Right renal pelvis (tissue), 4 donors: ENCODE measurements at regions not wholly inside any gene's neighbourhood (a gene's known extent, or its start where the extent isn't known, plus 50 kb on each side); places are given as distances from the start of the nearest gene placed in this dataset.

Experiments
- DNase-seq, 4 donors: peaks; one replicate each; pipeline ENCODE4 v3.0.0-alpha.2; 2013; ENCODE audit warnings: low read depth in 4 of 4, low spot score in 3 of 4, missing footprints in 1 of 4

DNA sequence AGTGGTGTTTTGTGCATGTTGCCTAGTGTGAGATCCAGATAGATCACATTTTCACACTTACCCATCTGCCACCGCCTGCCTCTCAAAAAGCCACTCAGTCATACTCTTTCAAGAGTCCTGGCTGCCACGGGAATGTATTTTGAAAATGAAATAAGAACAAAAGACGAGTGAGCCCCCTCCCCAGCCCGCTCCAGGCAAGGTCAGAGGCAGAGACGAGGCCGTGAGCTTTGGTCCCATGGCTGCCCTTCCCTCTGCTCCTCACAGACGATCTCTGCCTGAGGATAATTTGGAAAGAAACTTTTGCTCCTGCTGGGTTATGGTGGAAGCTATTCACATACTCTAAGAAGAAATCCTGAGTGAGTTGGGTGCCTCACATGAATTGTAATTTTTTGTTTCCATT, 924.3 kb downstream of the BCL11B start:
- no peak for DNase-seq

GRCh38 chr14:98348505-98348904, 923.5 kb downstream of the BCL11B start:
- DNase-seq: no peak

DNA sequence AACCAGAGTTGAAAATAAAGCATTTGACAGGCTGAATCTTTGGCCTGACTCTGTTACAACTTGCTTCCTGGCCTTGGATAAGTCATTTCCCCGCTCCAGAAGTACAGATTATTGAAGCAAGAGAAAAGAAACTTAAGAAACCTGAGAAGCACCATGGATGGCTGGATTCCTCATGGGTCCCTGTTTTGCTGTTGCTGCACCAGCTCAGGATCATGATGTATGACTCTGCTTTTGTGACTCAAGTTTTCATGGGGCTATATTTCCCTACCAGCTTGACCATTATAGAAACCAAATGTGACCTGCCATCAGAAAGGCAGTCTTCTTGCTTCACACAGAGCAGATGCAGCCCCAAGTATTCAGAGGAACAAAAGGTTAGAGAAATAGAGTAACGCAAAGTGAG, 921.8 kb downstream of the BCL11B start:
- DNase-seq: no peak

DNA sequence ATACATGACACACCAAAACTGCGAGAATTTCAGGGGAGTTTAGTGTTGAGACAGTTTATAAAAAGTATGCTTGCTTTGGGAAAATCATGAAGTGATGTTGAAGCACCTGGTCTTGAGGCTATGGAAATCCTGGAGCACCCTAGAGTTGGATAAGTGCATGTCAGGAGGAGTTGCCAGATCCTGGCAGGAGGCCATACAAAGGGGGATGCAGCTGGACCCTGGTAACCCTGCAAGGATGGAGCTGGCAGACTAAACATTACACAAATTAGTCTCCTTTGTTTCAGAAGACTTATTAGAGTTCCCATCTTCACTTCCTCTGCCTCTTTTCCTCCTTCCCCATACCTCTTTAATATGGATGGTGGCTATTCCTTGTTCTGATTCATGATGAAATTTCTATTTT, 907.0 kb downstream of the BCL11B start:
- DNase-seq: no peak

DNA sequence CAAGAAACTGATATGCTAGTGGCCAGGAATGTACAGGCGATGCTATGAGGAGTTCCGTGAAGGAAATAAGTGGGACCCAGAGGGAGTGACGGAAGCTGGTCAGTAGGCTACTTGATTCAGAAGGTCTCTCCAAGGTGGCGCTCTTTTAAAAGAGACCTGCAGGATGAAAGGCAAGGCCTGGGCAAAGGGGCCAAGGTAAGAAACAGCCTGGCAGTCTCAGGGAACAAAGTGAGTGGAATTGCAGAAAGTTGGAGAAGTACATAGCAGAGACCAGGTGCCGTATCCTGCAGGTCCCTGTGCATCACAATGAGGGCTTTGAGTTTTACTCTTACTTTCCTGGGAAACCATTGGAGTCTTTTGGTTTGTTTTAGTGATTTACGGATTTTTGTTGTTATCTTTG, 905.6 kb downstream of the BCL11B start:
- DNase-seq: no peak

GRCh38 chr14:98368221-98368620, 903.8 kb downstream of the BCL11B start:
- no peak for DNase-seq

DNA sequence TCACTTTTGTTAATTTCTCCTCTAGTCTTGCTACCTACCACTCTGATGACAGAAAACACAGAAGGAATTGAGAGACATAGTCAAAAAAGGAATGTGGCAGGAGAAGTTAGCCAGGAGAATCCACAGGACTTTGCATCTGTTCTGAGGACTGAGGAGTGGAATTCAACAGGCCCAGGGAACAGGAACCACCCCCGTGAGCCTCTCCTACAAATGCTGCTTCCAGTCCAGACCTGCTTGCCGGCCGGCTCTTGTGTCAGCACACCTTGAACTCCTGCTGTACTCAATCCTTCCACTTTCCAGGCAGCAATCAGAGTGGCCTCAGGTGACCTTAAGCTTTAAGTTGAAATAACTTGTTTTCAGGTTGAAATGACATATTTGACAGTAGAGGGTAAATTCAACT, 903.1 kb downstream of the BCL11B start:
- DNase-seq: no peak

GRCh38 chr14:98369344-98369743, 902.7 kb downstream of the BCL11B start:
- DNase-seq: no peak

GRCh38 chr14:98370352-98370751, 901.6 kb downstream of the BCL11B start:
- no peak for DNase-seq

DNA sequence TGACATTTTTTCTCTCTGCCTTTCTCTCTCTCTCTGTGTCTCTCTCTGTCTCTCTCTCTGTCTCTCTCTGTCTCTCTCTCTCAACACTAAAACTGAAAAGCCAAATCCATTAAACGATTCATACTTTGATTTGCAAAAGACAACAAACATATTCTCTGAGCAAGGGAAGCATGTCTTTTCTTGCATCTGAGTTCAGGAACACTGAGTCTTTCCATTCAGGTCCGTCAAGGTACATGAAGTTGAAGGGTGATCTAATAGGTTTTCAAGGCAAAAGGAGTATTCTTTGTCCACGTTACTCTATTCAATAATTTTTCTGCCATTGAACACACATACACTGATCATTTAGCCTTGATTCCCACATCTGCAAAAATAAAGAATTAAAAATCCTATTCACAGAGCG, 900.9 kb downstream of the BCL11B start:
- no peak for DNase-seq

DNA sequence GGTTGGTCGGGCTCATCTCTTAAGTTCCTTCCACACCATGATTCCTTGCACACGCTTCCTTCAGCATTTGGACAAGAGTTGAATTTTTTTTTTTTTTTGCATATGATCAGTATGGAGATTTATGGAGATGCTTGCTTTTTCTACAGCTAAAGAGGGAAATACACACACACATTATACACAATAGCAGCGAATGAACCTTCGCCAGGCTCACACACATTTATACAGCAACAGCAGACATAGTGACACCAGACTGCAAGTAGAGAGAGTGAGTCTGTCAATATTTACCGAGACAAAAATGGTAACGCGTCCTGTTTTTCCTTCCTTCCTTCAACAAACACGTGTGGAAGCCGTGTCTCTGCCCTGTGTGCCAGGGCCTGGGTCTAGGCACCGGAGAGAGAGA, 897.9 kb downstream of the BCL11B start:
- no peak for DNase-seq

DNA sequence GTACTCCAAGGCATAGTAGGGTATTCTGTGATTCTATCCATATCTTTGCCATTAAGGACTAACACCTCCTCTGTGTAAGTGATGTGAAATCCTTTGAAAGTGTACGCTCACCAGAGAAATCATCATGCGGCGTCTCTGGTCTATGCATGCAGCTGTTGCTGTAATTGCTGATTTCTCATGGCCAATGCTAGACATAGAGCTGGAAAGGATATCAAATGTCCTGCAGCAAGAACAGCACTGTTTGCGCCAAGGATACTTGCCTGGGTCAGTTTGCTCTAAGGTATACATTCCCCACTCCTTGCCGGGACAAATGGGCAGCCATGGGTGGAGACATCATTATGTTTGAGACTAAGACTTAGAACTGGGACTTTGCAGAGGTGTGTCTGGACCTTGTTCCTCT, 896.4 kb downstream of the BCL11B start:
- DNase-seq: no peak

GRCh38 chr14:98379830-98380229, 892.2 kb downstream of the BCL11B start:
- DNase-seq: no peak

DNA sequence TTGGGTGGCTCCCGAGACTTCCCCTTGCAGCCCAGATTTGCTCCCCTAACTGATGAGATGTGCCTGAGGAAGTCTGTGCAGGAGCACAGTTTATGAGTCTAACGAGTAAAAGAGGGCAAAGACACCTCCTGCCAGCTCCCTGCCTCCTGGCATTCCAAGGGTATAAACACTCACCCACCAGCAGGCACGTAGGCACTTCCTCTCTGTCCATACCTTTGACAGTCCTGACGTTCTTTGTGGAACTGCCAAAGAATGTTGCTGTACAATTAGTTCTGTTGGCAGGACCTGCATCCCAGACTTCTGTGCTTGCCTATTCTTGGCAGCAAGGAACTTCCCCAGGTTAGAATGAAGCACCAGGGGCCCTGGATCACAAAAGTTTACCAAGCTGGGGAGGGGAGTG, 889.3 kb downstream of the BCL11B start:
- no peak for DNase-seq

DNA sequence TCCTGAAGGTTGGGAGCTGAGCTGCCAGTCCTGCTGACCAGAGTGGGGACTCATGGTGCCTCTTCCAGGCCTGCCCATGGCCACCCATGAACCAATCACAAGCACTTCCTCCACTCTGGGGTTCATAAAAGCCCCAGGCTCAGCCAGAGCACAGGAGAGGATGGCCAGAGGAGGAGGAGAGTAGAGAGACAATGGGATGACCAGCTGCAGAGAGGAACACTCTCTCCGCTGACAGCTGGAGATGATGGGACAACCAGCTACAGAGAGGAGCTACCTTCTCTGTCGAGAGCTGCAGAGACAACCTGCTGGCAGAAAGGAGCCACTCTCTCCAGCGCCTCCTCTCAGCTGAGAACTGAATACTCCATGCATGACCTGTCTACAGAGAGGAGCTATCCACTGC, 886.1 kb downstream of the BCL11B start:
- no peak for DNase-seq

DNA sequence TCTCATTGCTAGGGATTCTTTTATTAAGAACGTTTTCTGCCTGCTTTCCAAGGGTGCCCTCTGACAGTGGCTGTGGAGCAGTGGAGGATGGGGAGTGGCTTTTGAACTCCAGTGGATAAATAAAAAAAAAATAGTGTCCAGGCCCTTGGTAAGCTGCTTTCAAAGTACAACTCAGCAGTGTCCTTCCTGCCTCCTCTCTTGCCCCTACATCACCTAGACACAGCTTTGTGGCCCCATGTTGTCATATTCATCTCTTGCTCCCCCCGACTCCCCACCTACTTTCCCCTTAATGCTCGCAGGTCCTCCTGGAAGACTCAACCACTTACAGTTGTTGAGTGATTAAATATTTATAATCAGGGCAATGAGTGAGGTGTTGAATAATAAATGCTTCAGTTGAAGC, 880.9 kb downstream of the BCL11B start:
- no peak for DNase-seq

- DNase-seq: no peak
These were observed 878.5 kb downstream of the BCL11B start for GRCh38 chr14:98393527-98393926.

DNA sequence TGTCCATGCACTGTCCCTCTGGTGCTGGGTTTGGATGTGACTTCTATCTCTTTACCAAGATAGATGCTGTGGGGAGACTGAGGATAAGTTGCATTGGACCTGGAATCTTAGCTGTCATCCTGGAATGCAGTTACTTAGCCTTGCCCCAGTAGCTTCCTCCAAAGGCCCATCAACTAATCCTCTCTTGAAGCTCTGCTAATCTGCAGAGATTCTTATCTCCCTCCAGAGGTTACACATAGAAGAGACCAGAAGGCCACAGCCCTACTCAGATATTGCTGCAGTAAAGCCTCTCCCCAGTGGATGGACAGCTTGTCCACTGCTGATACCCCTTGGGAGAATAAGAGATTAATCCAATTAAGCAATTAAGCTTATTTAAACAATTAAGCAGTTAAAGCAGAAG, 867.2 kb downstream of the BCL11B start:
- no peak for DNase-seq

DNA sequence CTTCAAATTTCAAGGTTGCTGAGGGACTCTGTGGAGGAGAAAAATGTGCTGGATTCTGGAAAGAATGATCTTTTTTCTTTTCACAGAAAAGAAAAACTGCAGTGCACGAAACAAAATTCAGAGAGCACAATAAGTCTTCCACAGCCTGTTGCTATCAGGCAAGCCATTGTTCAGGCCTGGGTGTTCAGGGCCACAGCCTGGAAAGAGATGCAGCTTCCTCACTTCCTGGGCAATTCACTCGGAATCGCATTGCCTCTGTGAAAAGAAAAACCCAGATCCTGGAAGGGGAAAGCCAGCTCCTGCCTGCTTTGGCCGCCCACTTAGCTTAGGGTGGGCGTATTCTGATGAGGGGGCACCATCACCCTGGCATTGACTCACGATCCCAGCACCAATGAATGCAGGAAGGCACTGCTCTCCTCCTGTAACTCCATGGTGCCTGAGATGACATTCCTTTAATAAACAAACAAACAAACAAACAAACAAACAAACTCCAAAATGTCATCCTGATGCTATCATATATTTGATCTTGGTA, 863.9 kb downstream of the BCL11B start:
- DNase-seq: no peak

GRCh38 chr14:98408713-98409112, 863.3 kb downstream of the BCL11B start:
- no peak for DNase-seq

DNA sequence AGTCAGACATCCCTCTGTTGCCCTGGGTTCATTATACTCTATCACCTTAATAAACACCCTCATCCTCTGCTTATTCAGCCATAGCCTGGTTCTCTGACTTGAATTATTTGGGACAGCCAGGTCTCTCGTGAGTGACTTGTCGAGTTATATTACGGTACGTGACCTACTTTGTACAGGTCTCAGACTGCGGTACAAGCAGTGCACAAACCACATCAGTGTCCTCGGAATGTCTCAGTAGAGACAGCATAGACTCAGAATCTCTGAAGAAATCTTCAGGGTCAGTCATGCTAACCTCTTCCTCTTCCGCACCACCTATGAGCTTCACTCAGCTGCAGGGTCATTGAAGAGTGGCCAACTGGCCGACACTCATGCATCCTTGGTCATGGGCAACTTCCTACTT, 860.8 kb downstream of the BCL11B start:
- no peak for DNase-seq

GRCh38 chr14:98412431-98412830, 859.6 kb downstream of the BCL11B start:
- no peak for DNase-seq

DNA sequence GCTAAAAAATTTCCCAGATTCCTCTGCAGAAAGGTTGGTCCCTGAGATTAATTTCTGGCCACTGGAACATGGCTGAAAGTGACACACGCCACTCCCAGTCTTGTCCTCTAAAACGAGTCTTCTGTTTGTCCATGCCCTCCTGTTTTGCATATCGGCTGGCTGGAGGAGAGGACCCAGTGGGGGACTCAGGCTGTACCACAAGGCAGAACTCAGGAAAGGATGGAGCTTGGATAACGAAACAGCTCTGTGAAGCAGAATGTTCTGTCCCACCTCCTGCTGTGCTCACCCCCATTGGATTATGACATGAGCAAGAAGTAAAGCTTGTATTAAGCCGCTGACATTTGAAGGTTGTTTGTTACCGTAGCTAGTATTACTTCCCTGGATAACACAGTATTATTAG, 856.2 kb downstream of the BCL11B start:
- DNase-seq: no peak

DNA sequence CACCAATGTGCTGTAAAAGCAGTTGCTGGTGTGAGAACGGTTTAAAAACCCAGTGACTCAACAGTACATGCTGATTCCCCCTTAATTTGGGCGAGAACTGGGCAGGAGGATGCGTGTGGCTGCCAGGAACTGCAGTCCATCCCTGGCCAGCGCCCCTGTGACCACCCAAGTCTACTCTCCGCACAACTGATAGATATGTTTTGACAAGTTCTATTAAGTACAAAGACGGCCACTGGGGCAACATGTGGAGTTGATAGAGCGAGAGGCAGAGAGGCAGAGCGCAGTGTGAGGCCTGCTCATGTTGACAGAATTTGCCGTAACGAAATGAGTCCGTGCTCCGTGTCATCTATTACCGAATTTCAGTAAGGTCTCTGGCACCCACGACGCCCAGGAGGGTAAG, 855.0 kb downstream of the BCL11B start:
- no peak for DNase-seq
